Astrocyte (in vitro differentiated cells and primary cell): ENCODE measurements at regions not wholly inside any gene's neighbourhood (a gene's known extent, or its start where the extent isn't known, plus 50 kb on each side); places are given as distances from the start of the nearest gene placed in this dataset.

Experiments
- EZH2 ChIP-seq: IDR thresholded peaks from 2 replicates; pipeline ENCODE4 v1.6.1; 2012; ENCODE audit warnings: mild to moderate bottlenecking, low read length, inconsistent platforms; ENCODE audit not compliant: insufficient read depth
- TF ChIP-seq, protein P1 (sequence below): IDR thresholded peaks from 2 replicates; pipeline ENCODE4 v1.5.1; 2011; ENCODE audit warnings: low read depth, mild to moderate bottlenecking, inconsistent platforms, low read length, moderate library complexity; ENCODE audit not compliant: insufficient read depth

DNA sequence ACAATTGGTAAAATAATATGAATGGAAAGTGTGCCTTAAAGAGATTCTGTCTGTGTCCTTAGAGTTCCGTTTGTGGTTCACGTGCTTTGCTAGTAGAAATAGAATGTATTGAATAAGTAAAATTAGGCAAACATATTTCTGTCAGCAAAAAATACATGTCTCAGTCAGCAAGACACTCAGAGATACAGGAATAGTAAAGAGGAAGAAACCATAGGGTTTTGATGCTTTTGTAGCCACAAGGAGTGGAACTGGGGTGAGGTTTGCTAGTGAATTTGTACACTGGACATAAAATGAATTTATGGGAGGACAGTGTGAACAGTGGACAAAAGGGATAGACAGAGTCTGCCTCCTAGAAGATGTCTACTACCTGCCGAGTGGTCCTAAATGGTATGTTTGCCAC is 289.2 kb upstream of the NRP1 start:
- TF ChIP-seq, protein P1, sequence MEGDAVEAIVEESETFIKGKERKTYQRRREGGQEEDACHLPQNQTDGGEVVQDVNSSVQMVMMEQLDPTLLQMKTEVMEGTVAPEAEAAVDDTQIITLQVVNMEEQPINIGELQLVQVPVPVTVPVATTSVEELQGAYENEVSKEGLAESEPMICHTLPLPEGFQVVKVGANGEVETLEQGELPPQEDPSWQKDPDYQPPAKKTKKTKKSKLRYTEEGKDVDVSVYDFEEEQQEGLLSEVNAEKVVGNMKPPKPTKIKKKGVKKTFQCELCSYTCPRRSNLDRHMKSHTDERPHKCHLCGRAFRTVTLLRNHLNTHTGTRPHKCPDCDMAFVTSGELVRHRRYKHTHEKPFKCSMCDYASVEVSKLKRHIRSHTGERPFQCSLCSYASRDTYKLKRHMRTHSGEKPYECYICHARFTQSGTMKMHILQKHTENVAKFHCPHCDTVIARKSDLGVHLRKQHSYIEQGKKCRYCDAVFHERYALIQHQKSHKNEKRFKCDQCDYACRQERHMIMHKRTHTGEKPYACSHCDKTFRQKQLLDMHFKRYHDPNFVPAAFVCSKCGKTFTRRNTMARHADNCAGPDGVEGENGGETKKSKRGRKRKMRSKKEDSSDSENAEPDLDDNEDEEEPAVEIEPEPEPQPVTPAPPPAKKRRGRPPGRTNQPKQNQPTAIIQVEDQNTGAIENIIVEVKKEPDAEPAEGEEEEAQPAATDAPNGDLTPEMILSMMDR, result no peak
- no peak for TF ChIP-seq EZH2
